ENCODE measurements at regions not wholly inside any gene's neighbourhood (a gene's known extent, or its start where the extent isn't known, plus 50 kb on each side); places are given as distances from the start of the nearest gene placed in this dataset.

- no peak for TF ChIP-seq NANOG (IDR thresholded peaks at IDR 0.05; ENCODE audit: borderline replicate concordance)
- TF ChIP-seq CTCF (conservative IDR thresholded peaks at IDR 0.05; ENCODE audit: low read depth in 2 of 2) = no peak
- TF ChIP-seq EZH2phosphoT487 (IDR thresholded peaks at IDR 0.05; ENCODE audit: unreplicated experiment) = no peak
- no peak for TF ChIP-seq POLR2AphosphoS5 (IDR thresholded peaks at IDR 0.05; ENCODE audit: low read depth)
- TF ChIP-seq EZH2 (IDR thresholded peaks at IDR 0.05; ENCODE audit: low read depth, unreplicated experiment) = no peak
- TF ChIP-seq ZNF331 (CRISPR knock-in tag; IDR thresholded peaks at IDR 0.05; ENCODE audit: low read depth) = no peak
- TF ChIP-seq REST (IDR thresholded peaks at IDR 0.05; ENCODE audit: unreplicated experiment) = no peak
- TF ChIP-seq CREB1 (CRISPR knock-in tag; IDR thresholded peaks at IDR 0.05; ENCODE audit: low read depth) = no peak
- TF ChIP-seq ZNF114 (CRISPR knock-in tag; IDR thresholded peaks at IDR 0.05) = no peak
These were observed 231.0 kb upstream of the TNP1 start for GRCh38 chr2:217090884-217091283.
